Thoracic aorta (tissue), 2 donors: ENCODE measurements at regions not wholly inside any gene's neighbourhood (a gene's known extent, or its start where the extent isn't known, plus 50 kb on each side); places are given as distances from the start of the nearest gene placed in this dataset.

Experiments used
- ATAC-seq: fragments of 150-250 bp; one replicate; pipeline ENCODE4 v1.8.0; 2017; ENCODE audit warnings: low read depth; ENCODE audit not compliant: insufficient number of reproducible peaks, low FRiP score
- DNase-seq: peaks from one replicate; pipeline ENCODE4 v3.0.0-alpha.2; 2020; ENCODE audit warnings: low spot score
- H3K27ac ChIP-seq, 2 donors: fragments of 200-600 bp; sonication (generic); 1 replicate in 1 of 2; 2 replicates in 1 of 2; pipeline ENCODE4 v1.5.1; 2016; ENCODE audit warnings: mild to moderate bottlenecking in 2 of 2, moderate library complexity in 2 of 2
- H3K27me3 ChIP-seq: fragments of 200-600 bp; sonication (generic); replicated peaks from 2 replicates; pipeline ENCODE4 v1.6.0; 2016; ENCODE audit warnings: mild to moderate bottlenecking; ENCODE audit not compliant: insufficient read depth
- H3K36me3 ChIP-seq: fragments of 200-600 bp; sonication (generic); one replicate; pipeline ENCODE4 v1.5.1; 2016
- H3K4me1 ChIP-seq, 2 donors: fragments of 200-600 bp; sonication (generic); 1 replicate in 1 of 2; 2 replicates in 1 of 2; pipeline versions ENCODE4 v1.5.1 to v1.6.0; 2016; ENCODE audit warnings: low read depth in 2 of 2, mild to moderate bottlenecking in 1 of 2; ENCODE audit not compliant: control insufficient read depth in 1 of 2
- H3K4me3 ChIP-seq: fragments of 200-600 bp; sonication (generic); 2 replicates; pipeline ENCODE4 v1.5.1; 2016; ENCODE audit warnings: mild to moderate bottlenecking
- H3K9me3 ChIP-seq: fragments of 200-600 bp; sonication (generic); 2 replicates; pipeline ENCODE4 v1.5.1; 2016
- CTCF ChIP-seq: fragments of 200-600 bp; sonication (generic); IDR thresholded peaks from one replicate; pipeline ENCODE4 v1.5.1; 2019; ENCODE audit warnings: antibody characterized with exemption

GRCh38 chr16:85537331-85537788, 75.8 kb upstream of the GSE1 start:
- TF ChIP-seq CTCF: no peak
- Histone ChIP-seq H3K36me3 (no peaks in the 10 kb centered on the region), H3K27ac (no peak overlapping the region), H3K4me1 (peaks cover 4 to 11% of the 10 kb centered on the region in 2 donors), H3K9me3 (peaks cover 2% of the 10 kb centered on the region), H3K27me3 (no peaks in the 10 kb centered on the region), H3K4me3 (no peak overlapping the region)
- DNase-seq: no peak
- ATAC-seq: no peak

GRCh38 chr16:85537795-85538401, 75.2 kb upstream of the GSE1 start:
- Histone ChIP-seq H3K27me3 (no peaks in the 10 kb centered on the region), H3K27ac (no peak overlapping the region), H3K36me3 (no peaks in the 10 kb centered on the region), H3K4me3 (no peak overlapping the region), H3K9me3 (peaks cover 2% of the 10 kb centered on the region), H3K4me1 (peaks cover 4 to 11% of the 10 kb centered on the region in 2 donors)
- DNase-seq: no peak
- ATAC-seq: no peak
- TF ChIP-seq CTCF: no peak

- Histone ChIP-seq H3K27ac (no peak overlapping the region), H3K9me3 (peaks cover 2% of the 10 kb centered on the region), H3K4me3 (no peak overlapping the region), H3K4me1 (peaks cover 4 to 11% of the 10 kb centered on the region in 2 donors), H3K27me3 (no peaks in the 10 kb centered on the region), H3K36me3 (no peaks in the 10 kb centered on the region)
- ATAC-seq (no peak), DNase-seq (no peak)
- no peak for TF ChIP-seq CTCF
Measured at GRCh38 chr16:85539084-85539483, 74.0 kb upstream of the GSE1 start.

- Histone ChIP-seq H3K27me3 (no peaks in the 10 kb centered on the region), H3K9me3 (peaks cover 2% of the 10 kb centered on the region), H3K4me3 (no peak overlapping the region), H3K4me1 (peaks cover 4 to 11% of the 10 kb centered on the region in 2 donors), H3K36me3 (no peaks in the 10 kb centered on the region), H3K27ac (no peak overlapping the region)
- ATAC-seq: no peak
- no peak for TF ChIP-seq CTCF
- DNase-seq: no peak
Measured at GRCh38 chr16:85539629-85540291, 73.4 kb upstream of the GSE1 start.

- Histone ChIP-seq H3K9me3 (peaks cover 2% of the 10 kb centered on the region), H3K27ac (no peak overlapping the region), H3K36me3 (no peaks in the 10 kb centered on the region), H3K27me3 (no peaks in the 10 kb centered on the region), H3K4me1 (peaks cover 0 to 1% of the 10 kb centered on the region in 2 donors), H3K4me3 (no peak overlapping the region)
- no peak for TF ChIP-seq CTCF
- ATAC-seq (no peak), DNase-seq (no peak)
Measured at GRCh38 chr16:85541181-85541580, 71.9 kb upstream of the GSE1 start.
